Heart right ventricle (tissue), 16 donors: ENCODE measurements at regions not wholly inside any gene's neighbourhood (a gene's known extent, or its start where the extent isn't known, plus 50 kb on each side); places are given as distances from the start of the nearest gene placed in this dataset.

Source experiments
- ATAC-seq, 8 donors: fragments of 200-7000 bp; cut with Tn5 transposase; one replicate each; pipeline ENCODE4 v1.9.1; 2020; ENCODE audit warnings: mild to moderate bottlenecking in 8 of 8, moderate library complexity in 8 of 8, moderate number of reproducible peaks in 1 of 8
- DNase-seq, 2 donors: peaks; one replicate each; pipeline ENCODE4 v3.0.0-alpha.2; 2020
- H3K27ac ChIP-seq, 10 donors: fragments of 200-600 bp; sonication (generic) in 2 of 10; one replicate each; pipeline versions ENCODE4 v1.5.0 to v1.8.0; 2020 to 2022; ENCODE audit warnings: mild to moderate bottlenecking in 3 of 10
- H3K27me3 ChIP-seq, 7 donors: fragments of 200-600 bp; one replicate each; pipeline ENCODE4 v1.8.0; 2021 to 2022; ENCODE audit warnings: mild to moderate bottlenecking in 2 of 7
- H3K36me3 ChIP-seq, 9 donors: fragments of 200-600 bp; sonication (generic) in 1 of 9; one replicate each; pipeline versions ENCODE4 v1.5.0 to v1.8.0; 2020 to 2022; ENCODE audit warnings: mild to moderate bottlenecking in 2 of 9
- H3K4me1 ChIP-seq, 9 donors: fragments of 200-600 bp; sonication (generic) in 1 of 9; one replicate each; pipeline versions ENCODE4 v1.5.0 to v1.8.0; 2020 to 2022; ENCODE audit warnings: mild to moderate bottlenecking in 4 of 9
- H3K4me3 ChIP-seq, 10 donors: fragments of 200-600 bp; sonication (generic) in 2 of 10; one replicate each; pipeline versions ENCODE4 v1.5.0 to v1.8.0; 2020 to 2022; ENCODE audit warnings: mild to moderate bottlenecking in 7 of 10, moderate library complexity in 2 of 10
- H3K9me3 ChIP-seq, 11 donors: fragments of 200-600 bp in 10 of 11; sonication (generic) in 2 of 11; one replicate each; pipeline versions ENCODE4 v1.5.0 to v1.8.0; 2013 to 2022; ENCODE audit warnings: mild to moderate bottlenecking in 2 of 11, control low read depth in 1 of 11, moderate library complexity in 1 of 11
- CTCF ChIP-seq, 9 donors: fragments of 200-600 bp; sonication (generic) in 2 of 9; IDR thresholded peaks; one replicate each; pipeline versions ENCODE4 v1.5.0 to v1.8.0; 2021 to 2022; ENCODE audit warnings: antibody characterized with exemption in 9 of 9, mild to moderate bottlenecking in 5 of 9, moderate library complexity in 1 of 9
- WGBS, 2 donors: extraction: QIAGEN DNeasy Blood & Tissue Kit; methylation state at CpG; one replicate each; pipeline ENCODE4 v1.1.7; 2013; ENCODE audit warnings: inconsistent platforms in 1 of 2; 5-methylcytosine and 5-hydroxymethylcytosine counted together
- intact Hi-C, 10 donors: fragments of 100-400 bp; cut with DNase I; formaldehyde crosslinking; loops; one replicate each; pipeline versions ENCODE4 v1.11.1 to v1.14.2; 2022
- donor health status: Arrhythmogenic right ventricular cardiomyopathy.
- donor health status: ischemic (EF 13 %, LVEDD 7.1; RV severe dilation, severe dysfunction).
- donor health status: healthy with polysubstance abuse.
- donor health status: DM: no; HTN: yes; CAD: no.
- donor health status: DM: no; HTN: no; CAD: no.
- donor health status: ischemic (EF 25% LVEDD 6.9; RV normal size, moderate dysfunction).
- donor health status: ischemic (EF 25% LVEDD 5.7; RV mildly dilated, moderate dysfunction).
- donor health status: healthy.
- donor health status: DM: yes; HTN: yes; CAD: no.
- donor health status: Ischemic cardiomyopathy.
- donor health status: ischemic (EF 35%, LVEDD 5.7; RV mildly dilated, moderate dysfunction).
- donor health status: nonischemic (EF 11% LVEDD 7.7; RV severe dilation, severe dysfunction).
- donor health status: DM: yes; HTN: yes; CAD: no.
- donor health status: PGD.
- donor health status: ischemic (EF 29% LVEDD 5.4; RV normal size, mild dysfunction).
- donor health status: nonischemic (EF 23%, LVEDD 6.1; RV moderate dilation, normal function).

DNA sequence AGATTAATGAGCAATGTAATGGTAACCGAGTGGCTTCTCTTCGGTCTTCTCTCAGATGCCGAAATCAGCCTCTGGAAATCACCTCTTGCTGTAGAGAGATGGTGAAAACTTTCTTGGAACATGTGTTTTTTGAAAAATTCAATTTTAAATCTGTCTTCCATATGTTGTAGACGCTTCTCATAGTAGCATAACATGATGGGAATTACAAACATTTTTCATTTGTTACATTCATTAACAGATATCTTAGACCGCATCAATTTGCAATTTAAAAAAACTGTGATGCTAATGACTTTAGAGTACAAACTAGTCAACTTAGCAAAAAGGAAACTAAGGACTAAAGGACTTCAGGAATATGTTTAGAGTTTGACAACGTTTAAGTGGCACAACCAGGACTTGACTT lies 275.2 kb downstream of the ASXL3 start:
- intact Hi-C loops = no loop called here
- H3K27ac ChIP-seq = no peak overlapping the region
- TF ChIP-seq CTCF (IDR thresholded peaks at IDR 0.05) = no peak
- no peak overlapping the region for H3K4me3 ChIP-seq
- no peaks in the 10 kb centered on the region for H3K36me3 ChIP-seq
- ATAC-seq (no peak), DNase-seq (no peak)
- no peaks in the 10 kb centered on the region for H3K4me1 ChIP-seq
- 87 to 91% methylated on average over 6 of the region's 6 CpGs for WGBS, 2 donors
- H3K27me3 ChIP-seq = no peaks in the 10 kb centered on the region
- H3K9me3 ChIP-seq = no peaks in the 10 kb centered on the region

DNA sequence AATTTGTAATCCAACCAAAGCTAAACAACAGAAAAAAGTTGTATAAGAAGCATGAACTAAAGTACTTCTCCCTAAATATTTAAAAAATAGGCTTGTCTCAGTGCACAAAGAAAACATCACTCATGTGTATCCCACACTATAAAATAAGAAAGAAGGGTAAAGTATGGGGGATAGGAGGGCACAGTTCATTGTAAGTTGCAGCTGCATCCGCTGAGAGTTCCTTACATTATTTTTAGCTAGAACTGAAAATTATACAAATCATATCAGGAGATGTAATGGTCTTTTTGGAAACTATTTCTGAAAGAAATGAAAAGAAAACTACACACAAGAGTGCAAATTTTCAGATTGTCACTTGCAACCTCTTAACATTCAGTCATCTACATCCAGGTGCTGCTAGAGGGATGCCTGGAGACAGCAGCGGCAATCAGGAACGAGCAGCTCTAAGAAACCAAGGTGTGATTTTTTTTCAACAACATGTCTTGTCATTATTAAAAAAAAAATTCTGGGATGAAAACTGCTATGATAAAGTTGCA lies 273.6 kb downstream of the ASXL3 start:
- Histone ChIP-seq H3K27ac (no peak overlapping the region), H3K36me3 (no peaks in the 10 kb centered on the region), H3K9me3 (no peaks in the 10 kb centered on the region), H3K4me3 (no peak overlapping the region), H3K27me3 (no peaks in the 10 kb centered on the region), H3K4me1 (no peaks in the 10 kb centered on the region)
- intact Hi-C loops = no loop called here
- no peak for DNase-seq
- no peak for TF ChIP-seq CTCF (IDR thresholded peaks at IDR 0.05)
- no peak for ATAC-seq
- 81 to 86% methylated on average over 3 of the region's 3 CpGs for WGBS, 2 donors

- DNase-seq (no peak), ATAC-seq (no peak)
- no peak for TF ChIP-seq CTCF (IDR thresholded peaks at IDR 0.05)
- Histone ChIP-seq H3K4me3 (no peak overlapping the region), H3K9me3 (no peaks in the 10 kb centered on the region), H3K27me3 (no peaks in the 10 kb centered on the region), H3K27ac (no peak overlapping the region), H3K36me3 (no peaks in the 10 kb centered on the region), H3K4me1 (no peaks in the 10 kb centered on the region)
- intact Hi-C loops = loop anchor here in 1 of 10 donors (10.0 kb wide), 1 partner anchor 65 kb away; no protein-coding TSS in a partner anchor
- WGBS, 2 donors = 46 to 56% methylated on average over 4 of the region's 4 CpGs
Observed at GRCh38 chr18:33849731-33850130, 271.7 kb downstream of the ASXL3 start.

DNA sequence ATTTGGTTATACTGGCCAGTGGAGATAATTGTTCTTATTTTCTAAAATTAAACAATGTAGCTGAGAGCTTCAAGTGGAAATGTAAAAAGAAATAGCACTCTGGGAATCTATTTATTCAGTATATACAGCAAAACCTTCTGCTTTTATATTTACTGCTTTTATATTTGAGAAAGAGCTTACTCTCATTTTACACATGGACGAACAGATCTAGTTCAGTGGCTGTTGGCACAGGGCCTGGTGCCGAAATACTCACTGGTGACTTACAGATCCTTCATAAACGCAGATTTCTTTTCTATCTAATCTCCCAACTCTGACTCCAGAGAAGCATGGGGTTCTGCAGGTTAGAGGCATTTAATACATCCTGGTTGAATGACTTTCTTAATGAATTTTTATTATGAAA lies 266.2 kb downstream of the ASXL3 start:
- Histone ChIP-seq H3K27me3 (no peaks in the 10 kb centered on the region), H3K9me3 (no peaks in the 10 kb centered on the region), H3K36me3 (no peaks in the 10 kb centered on the region), H3K4me1 (peaks cover 0 to 5% (median 0%) of the 10 kb centered on the region in 9 donors), H3K27ac (no peak overlapping the region), H3K4me3 (no peak overlapping the region)
- TF ChIP-seq CTCF (IDR thresholded peaks at IDR 0.05) = no peak
- ATAC-seq = no peak
- 46 to 50% methylated on average over 3 of the region's 3 CpGs for WGBS, 2 donors
- intact Hi-C loops = loop anchor here in 1 of 10 donors (10.0 kb wide), 1 partner anchor 59 kb away; no protein-coding TSS in a partner anchor
- no peak for DNase-seq
